WERI-Rb-1 (cell line): ENCODE measurements at regions not wholly inside any gene's neighbourhood (a gene's known extent, or its start where the extent isn't known, plus 50 kb on each side); places are given as distances from the start of the nearest gene placed in this dataset.

Experiments
- DNase-seq: peaks from one replicate; pipeline ENCODE4 v3.0.0-alpha.2; 2020
- H3K27ac ChIP-seq: fragments of 250-450 bp; sonication (Bioruptor Pico); 2 replicates; pipeline ENCODE4 v1.5.1; 2020; ENCODE audit warnings: mild to moderate bottlenecking, moderate library complexity
- H3K27me3 ChIP-seq: fragments of 250-450 bp; sonication (Bioruptor Pico); 2 replicates; pipeline ENCODE4 v1.5.1; 2021; ENCODE audit warnings: mild to moderate bottlenecking, low read depth, moderate library complexity; ENCODE audit not compliant: insufficient read depth, severe bottlenecking
- H3K36me3 ChIP-seq: fragments of 250-450 bp; sonication (Bioruptor Pico); 2 replicates; pipeline ENCODE4 v1.5.1; 2020; ENCODE audit warnings: mild to moderate bottlenecking, moderate library complexity
- H3K4me3 ChIP-seq: 2 replicates; pipeline ENCODE4 v1.5.1; 2011; ENCODE audit warnings: low read depth, mild to moderate bottlenecking, control low read depth, low read length
- H3K9me3 ChIP-seq: fragments of 250-450 bp; sonication (Bioruptor Pico); 2 replicates; pipeline ENCODE4 v1.5.1; 2021; ENCODE audit warnings: mild to moderate bottlenecking, moderate library complexity; ENCODE audit not compliant: severe bottlenecking
- CTCF ChIP-seq: IDR thresholded peaks from 2 replicates; pipeline ENCODE4 v1.5.1; 2011; ENCODE audit warnings: low read depth, mild to moderate bottlenecking, control low read depth, inconsistent platforms, low read length

GRCh38 chr6:132868057-132868456, 53.7 kb downstream of the RPS12 start:
- no peak for DNase-seq
- TF ChIP-seq CTCF = no peak
- no peak overlapping the region for H3K27ac ChIP-seq
- H3K4me3 ChIP-seq = no peak overlapping the region
- H3K27me3 ChIP-seq = peaks cover 27% of the 10 kb centered on the region
- H3K36me3 ChIP-seq = no peaks in the 10 kb centered on the region
- no peaks in the 10 kb centered on the region for H3K9me3 ChIP-seq

- TF ChIP-seq CTCF = no peak
- DNase-seq = no peak
- H3K4me3 ChIP-seq = no peak overlapping the region
- H3K36me3 ChIP-seq = no peaks in the 10 kb centered on the region
- peaks cover 30% of the 10 kb centered on the region for H3K27me3 ChIP-seq
- no peak overlapping the region for H3K27ac ChIP-seq
- H3K9me3 ChIP-seq = no peaks in the 10 kb centered on the region
Measured at GRCh38 chr6:132872923-132873322, 58.6 kb downstream of the RPS12 start.

GRCh38 chr6:132877003-132877402, 62.6 kb downstream of the RPS12 start:
- peaks cover 16% of the 10 kb centered on the region for H3K27me3 ChIP-seq

GRCh38 chr6:132887204-132887603, 72.8 kb downstream of the RPS12 start:
- TF ChIP-seq CTCF = no peak
- H3K4me3 ChIP-seq = no peak overlapping the region
- DNase-seq = no peak
- no peaks in the 10 kb centered on the region for H3K36me3 ChIP-seq
- H3K27ac ChIP-seq = no peak overlapping the region
- H3K9me3 ChIP-seq = no peaks in the 10 kb centered on the region
- peaks cover 33% of the 10 kb centered on the region for H3K27me3 ChIP-seq

More at GRCh38 chr6:132877003-132877402, 62.6 kb downstream of the RPS12 start:
- H3K36me3 ChIP-seq = no peaks in the 10 kb centered on the region
- no peak for TF ChIP-seq CTCF
- no peak overlapping the region for H3K27ac ChIP-seq
- no peak overlapping the region for H3K4me3 ChIP-seq
- H3K9me3 ChIP-seq = no peaks in the 10 kb centered on the region
- DNase-seq = no peak

DNA sequence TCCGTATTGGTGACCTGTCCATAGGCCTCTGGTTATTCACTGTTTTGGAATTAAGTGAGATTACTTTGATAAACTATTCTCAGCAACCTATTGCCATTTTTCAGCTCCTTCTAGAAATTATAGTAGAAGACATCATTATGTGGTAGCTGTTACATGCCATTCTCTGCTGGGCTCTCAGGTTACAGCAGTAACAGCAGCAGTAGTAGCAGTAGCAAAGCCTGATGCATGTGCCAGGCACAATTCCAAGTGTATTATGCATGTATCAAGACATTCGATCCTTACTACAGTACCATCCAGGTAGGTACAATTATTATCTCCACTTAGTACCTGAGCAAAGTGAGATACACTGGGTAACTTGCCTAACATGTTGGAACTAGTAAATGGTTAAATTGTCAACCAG, 74.3 kb downstream of the RPS12 start:
- no peaks in the 10 kb centered on the region for H3K9me3 ChIP-seq
- H3K27ac ChIP-seq = no peak overlapping the region
- peaks cover 37% of the 10 kb centered on the region for H3K27me3 ChIP-seq
- no peak for DNase-seq
- H3K4me3 ChIP-seq = no peak overlapping the region
- TF ChIP-seq CTCF = no peak
- no peaks in the 10 kb centered on the region for H3K36me3 ChIP-seq
